ENCODE measurements at regions not wholly inside any gene's neighbourhood (a gene's known extent, or its start where the extent isn't known, plus 50 kb on each side); places are given as distances from the start of the nearest gene placed in this dataset.

GRCh38 chr5:115415143-115415491 is 118.7 kb upstream of the CCDC112 start (continued):
- TF ChIP-seq, protein P1, sequence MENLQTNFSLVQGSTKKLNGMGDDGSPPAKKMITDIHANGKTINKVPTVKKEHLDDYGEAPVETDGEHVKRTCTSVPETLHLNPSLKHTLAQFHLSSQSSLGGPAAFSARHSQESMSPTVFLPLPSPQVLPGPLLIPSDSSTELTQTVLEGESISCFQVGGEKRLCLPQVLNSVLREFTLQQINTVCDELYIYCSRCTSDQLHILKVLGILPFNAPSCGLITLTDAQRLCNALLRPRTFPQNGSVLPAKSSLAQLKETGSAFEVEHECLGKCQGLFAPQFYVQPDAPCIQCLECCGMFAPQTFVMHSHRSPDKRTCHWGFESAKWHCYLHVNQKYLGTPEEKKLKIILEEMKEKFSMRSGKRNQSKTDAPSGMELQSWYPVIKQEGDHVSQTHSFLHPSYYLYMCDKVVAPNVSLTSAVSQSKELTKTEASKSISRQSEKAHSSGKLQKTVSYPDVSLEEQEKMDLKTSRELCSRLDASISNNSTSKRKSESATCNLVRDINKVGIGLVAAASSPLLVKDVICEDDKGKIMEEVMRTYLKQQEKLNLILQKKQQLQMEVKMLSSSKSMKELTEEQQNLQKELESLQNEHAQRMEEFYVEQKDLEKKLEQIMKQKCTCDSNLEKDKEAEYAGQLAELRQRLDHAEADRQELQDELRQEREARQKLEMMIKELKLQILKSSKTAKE (IDR thresholded peaks at IDR 0.05; ENCODE audit: low read depth, poor library complexity, severe bottlenecking): no peak
- TF ChIP-seq RUNX3 (IDR thresholded peaks at IDR 0.05; ENCODE audit: low read length): peak; percentile 22; the same call in 1 of the 2 replicates
- TF ChIP-seq RAD51 (IDR thresholded peaks at IDR 0.05): peak; percentile 26; the same call in 1 of the 2 replicates
- TF ChIP-seq, protein P2, sequence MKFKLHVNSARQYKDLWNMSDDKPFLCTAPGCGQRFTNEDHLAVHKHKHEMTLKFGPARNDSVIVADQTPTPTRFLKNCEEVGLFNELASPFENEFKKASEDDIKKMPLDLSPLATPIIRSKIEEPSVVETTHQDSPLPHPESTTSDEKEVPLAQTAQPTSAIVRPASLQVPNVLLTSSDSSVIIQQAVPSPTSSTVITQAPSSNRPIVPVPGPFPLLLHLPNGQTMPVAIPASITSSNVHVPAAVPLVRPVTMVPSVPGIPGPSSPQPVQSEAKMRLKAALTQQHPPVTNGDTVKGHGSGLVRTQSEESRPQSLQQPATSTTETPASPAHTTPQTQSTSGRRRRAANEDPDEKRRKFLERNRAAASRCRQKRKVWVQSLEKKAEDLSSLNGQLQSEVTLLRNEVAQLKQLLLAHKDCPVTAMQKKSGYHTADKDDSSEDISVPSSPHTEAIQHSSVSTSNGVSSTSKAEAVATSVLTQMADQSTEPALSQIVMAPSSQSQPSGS (IDR thresholded peaks at IDR 0.05; ENCODE audit: low read length): no peak
- TF ChIP-seq, protein P3, sequence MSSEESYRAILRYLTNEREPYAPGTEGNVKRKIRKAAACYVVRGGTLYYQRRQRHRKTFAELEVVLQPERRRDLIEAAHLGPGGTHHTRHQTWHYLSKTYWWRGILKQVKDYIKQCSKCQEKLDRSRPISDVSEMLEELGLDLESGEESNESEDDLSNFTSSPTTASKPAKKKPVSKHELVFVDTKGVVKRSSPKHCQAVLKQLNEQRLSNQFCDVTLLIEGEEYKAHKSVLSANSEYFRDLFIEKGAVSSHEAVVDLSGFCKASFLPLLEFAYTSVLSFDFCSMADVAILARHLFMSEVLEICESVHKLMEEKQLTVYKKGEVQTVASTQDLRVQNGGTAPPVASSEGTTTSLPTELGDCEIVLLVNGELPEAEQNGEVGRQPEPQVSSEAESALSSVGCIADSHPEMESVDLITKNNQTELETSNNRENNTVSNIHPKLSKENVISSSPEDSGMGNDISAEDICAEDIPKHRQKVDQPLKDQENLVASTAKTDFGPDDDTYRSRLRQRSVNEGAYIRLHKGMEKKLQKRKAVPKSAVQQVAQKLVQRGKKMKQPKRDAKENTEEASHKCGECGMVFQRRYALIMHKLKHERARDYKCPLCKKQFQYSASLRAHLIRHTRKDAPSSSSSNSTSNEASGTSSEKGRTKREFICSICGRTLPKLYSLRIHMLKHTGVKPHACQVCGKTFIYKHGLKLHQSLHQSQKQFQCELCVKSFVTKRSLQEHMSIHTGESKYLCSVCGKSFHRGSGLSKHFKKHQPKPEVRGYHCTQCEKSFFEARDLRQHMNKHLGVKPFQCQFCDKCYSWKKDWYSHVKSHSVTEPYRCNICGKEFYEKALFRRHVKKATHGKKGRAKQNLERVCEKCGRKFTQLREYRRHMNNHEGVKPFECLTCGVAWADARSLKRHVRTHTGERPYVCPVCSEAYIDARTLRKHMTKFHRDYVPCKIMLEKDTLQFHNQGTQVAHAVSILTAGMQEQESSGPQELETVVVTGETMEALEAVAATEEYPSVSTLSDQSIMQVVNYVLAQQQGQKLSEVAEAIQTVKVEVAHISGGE (CRISPR knock-in tag; IDR thresholded peaks at IDR 0.05): no peak
- TF ChIP-seq KDM1A (IDR thresholded peaks at IDR 0.05; ENCODE audit: borderline replicate concordance): no peak
- no peak for TF ChIP-seq SUZ12 (IDR thresholded peaks at IDR 0.05; ENCODE audit: unreplicated experiment)
- TF ChIP-seq, protein P4, sequence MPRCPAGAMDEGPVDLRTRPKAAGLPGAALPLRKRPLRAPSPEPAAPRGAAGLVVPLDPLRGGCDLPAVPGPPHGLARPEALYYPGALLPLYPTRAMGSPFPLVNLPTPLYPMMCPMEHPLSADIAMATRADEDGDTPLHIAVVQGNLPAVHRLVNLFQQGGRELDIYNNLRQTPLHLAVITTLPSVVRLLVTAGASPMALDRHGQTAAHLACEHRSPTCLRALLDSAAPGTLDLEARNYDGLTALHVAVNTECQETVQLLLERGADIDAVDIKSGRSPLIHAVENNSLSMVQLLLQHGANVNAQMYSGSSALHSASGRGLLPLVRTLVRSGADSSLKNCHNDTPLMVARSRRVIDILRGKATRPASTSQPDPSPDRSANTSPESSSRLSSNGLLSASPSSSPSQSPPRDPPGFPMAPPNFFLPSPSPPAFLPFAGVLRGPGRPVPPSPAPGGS (IDR thresholded peaks at IDR 0.05; ENCODE audit: borderline replicate concordance, insufficient read depth, low read depth, low read length, poor library complexity, severe bottlenecking): no peak
- no peak for TF ChIP-seq ZNF384 (IDR thresholded peaks at IDR 0.05; ENCODE audit: borderline replicate concordance, low read depth, low read length)
- peak; percentile 53; the same call in 1 of the 2 replicates for TF ChIP-seq IKZF1 (conservative IDR thresholded peaks at IDR 0.05)
- TF ChIP-seq BHLHE40 (IDR thresholded peaks at IDR 0.05; ENCODE audit: borderline replicate concordance in 1 of 2, low read depth in 2 of 2, low read length in 1 of 2): peak in 1 of 2 experiments; percentile 66; a peak in 1 of 4 replicates
- no peak for TF ChIP-seq MXI1 (IDR thresholded peaks at IDR 0.05; ENCODE audit: low read depth, low read length)
- no peak for TF ChIP-seq BRCA1 (IDR thresholded peaks at IDR 0.05; ENCODE audit: low read depth, low read length)
- TF ChIP-seq MEF2A (IDR thresholded peaks at IDR 0.05; ENCODE audit: insufficient read depth, low read depth, low read length): no peak
- TF ChIP-seq SIX5 (IDR thresholded peaks at IDR 0.05; ENCODE audit: low read depth, low read length, severe bottlenecking): no peak
- TF ChIP-seq GABPA (IDR thresholded peaks at IDR 0.05; ENCODE audit: low read depth): no peak
- TF ChIP-seq POU2F2 (IDR thresholded peaks at IDR 0.05; ENCODE audit: borderline replicate concordance, low read depth, low read length): no peak
- TF ChIP-seq ZBTB40 (IDR thresholded peaks at IDR 0.05; ENCODE audit: borderline replicate concordance): no peak

Measured in GM12878 (cell line).